HG03045 (cell line): ENCODE measurements at regions not wholly inside any gene's neighbourhood (a gene's known extent, or its start where the extent isn't known, plus 50 kb on each side); places are given as distances from the start of the nearest gene placed in this dataset.
"Not testable (repeated sequence)": the region's sequence is repeated elsewhere in the genome, so short reads cannot be mapped to it uniquely, and the experiment has no call there.

ENCODE experiments used
- ATAC-seq: cut with Tn5 transposase; IDR thresholded peaks from one replicate; pipeline ENCODE4 v1.9.1; 2021; ENCODE audit warnings: mild to moderate bottlenecking, moderate library complexity; ENCODE audit not compliant: unreplicated experiment

DNA sequence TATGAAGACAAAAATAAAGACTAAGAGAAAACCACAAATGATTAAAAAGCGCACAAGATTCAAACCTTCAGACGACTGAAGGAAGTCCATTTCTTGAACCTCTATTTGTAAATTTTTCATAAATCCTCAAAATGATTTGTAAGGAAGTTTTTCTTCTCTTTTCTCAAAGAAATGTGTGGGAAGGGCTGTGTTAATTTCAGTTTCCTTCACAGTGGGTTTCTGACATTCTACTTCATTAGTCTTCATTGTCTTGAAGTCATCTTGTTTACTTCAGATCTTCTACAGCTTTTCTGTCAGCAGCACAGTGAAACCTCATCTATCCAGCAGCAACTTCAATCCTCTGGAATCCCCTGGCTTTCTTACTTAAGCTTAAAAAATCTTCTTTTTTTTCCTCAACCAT, 87.6 kb upstream of the MYLIP start:
- ATAC-seq = no peak

DNA sequence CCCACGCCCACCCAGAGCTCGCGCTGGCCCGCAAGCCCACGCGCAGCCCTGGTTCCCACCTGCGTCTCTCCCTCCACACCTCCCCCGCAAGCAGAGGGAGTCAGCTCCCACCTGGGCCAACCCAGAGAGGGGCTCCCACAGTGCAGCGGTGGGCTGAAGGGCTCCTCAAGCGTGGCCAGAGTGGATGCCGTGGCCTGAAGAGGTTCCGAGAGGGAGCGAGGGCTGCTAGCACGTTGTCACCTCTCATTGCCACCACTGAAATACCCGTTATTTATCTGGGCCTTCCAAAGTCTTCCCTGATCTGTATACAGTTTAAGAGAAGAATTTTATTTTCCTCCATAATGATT, 88.3 kb upstream of the MYLIP start:
- ATAC-seq = no peak

DNA sequence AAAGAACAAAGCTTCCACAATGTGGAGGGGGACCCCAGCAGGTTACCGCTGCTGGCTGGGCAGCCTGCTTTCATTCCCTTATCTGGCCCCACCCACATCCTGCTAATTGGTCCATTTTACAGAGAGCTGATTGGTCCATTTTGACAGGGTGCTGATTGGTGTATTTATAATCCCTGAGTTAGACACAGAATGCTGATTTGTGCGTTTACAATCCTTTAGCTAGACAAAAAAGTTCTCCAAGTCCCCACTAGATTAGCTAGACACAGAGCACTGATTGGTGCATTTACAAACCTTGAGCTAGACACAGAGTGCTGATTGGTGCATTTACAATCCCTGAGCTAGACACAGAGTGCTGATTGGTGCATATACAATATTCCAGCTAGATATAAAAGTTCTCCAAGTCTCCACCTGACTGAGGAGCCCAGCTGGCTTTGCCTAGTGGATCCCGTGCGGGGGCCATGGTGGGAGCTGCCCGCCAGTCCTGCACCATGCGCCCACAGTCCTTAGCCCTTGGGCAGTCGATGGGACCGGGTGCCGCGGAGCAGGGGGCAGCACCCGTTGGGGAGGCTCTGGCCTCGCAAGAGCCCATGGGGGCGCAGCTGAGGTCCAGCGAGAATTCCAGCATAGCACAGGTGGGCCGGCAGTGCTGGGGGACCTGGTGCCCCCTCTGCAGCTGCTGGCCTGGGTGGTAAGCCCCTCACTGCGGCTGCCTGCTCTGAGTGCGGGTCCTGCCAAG, 88.8 kb upstream of the MYLIP start:
- ATAC-seq = not testable (repeated sequence)

DNA sequence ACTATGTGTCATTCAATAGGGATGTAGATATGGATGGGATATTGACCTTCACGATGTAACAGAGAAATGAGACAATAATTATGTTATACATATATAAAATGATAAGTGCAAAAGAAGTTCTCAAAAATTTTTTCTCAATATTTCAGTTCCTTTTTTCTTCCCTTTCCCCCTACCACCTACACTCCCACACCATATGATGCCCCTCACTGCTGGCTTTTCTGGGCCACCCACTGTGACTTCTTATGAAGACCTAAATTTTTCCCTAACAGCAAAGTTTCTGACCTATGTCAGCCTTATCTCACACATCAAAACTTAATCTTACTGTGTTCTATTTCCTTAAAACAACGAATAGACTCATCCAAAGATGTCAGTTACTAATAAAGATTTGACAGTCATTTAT, 89.9 kb upstream of the MYLIP start:
- ATAC-seq = no peak

DNA sequence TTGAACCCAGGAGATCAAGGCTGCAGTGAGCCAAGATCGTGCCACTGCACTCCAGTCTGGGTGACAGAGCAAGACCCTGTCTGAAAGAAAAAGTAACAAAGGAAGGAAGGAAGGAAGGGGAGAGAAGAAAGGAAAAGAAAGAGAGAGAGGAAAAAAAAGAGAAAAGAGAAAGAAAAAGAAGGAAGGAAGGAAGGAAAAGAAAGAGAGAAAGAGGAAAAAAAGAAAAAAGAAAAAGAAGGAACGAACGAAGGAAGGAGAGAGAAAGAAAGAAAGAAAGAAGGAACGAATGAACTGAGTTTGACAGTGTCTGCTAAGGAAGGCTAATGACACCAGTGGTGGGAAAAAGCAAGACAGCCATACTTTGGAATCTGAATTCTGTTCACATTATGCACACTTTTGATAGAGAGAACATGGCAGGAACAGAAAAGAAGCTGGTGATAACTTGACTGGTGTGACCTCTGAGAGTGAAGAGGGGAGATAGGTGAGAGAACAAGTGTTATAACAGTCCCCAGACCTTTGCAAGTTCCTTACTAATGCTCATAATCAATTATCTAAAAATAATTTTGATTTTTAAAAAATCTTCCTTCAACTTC, 93.3 kb upstream of the MYLIP start:
- no peak for ATAC-seq

DNA sequence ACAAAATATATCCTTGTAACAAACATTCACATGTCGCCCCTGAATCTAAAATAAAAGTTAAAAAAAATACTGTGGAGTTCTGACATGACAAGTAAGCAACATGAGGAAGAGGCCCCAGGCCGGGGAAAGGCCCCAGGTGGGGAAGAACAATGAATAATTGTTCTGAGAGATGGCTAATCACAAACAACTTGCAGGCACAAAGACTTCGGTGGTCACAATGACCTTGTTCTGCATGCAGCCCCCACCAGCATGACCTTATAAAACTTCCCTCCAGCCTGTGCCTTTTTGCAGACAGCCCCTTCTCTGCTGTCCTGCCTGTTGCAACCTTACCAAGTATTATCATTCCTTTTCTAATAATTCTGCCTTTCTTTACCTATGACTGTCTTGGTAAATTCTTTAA, 95.7 kb upstream of the MYLIP start:
- no peak for ATAC-seq

DNA sequence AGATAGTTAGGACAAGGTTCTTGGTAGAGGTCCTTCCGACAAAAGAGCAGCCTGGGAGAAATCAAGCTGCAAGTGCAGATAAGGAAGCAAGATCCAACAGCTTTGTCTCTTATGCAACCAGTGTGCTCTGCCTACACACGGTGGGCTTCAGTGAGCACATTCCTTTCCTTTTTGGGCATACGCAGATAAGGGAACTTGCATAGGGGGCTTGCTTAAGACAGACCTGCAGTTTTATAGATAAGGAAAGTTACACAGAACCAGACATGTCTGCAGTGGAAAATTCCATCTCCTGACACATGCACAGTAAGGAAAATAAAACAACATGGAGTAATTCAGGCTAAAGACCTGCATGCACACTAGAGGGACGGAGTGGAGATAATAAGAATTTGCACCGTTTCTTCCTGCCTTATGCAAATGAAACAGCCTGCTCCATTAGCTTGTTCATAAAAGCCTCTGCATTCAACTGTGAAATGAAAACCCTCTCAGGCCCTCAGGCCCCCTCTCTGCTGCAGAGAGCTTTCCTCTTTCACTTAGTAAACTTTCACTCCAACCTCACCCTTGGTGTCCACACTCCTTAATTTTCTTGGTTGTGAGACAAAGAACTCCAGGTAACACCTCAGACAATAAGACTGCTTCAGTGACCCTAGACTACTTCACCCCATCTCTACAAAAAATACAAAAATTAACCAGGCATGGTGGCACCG, 97.5 kb upstream of the MYLIP start:
- ATAC-seq = no peak

GRCh38 chr6:16028966-16029365, 99.9 kb upstream of the MYLIP start:
- ATAC-seq = no peak

GRCh38 chr6:16020259-16020658, 108.6 kb upstream of the MYLIP start:
- no peak for ATAC-seq

DNA sequence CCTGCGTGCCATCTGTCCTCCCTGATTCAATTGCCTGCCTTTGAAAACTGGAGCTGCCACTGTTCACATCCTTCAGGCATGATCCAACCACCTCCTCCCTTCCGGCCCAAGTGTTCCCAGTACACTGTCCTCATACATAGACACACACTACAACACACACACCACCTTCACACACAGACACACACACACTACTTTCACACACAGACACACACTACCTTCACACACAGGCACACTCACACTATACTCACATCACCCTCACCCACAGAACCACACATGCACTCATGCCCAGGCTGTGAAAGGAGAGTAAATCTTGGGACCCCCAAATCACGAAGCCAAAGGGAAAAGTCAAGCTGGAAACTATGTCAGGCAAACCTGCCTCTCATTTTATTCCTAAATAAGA, 109.4 kb upstream of the MYLIP start:
- ATAC-seq = no peak

DNA sequence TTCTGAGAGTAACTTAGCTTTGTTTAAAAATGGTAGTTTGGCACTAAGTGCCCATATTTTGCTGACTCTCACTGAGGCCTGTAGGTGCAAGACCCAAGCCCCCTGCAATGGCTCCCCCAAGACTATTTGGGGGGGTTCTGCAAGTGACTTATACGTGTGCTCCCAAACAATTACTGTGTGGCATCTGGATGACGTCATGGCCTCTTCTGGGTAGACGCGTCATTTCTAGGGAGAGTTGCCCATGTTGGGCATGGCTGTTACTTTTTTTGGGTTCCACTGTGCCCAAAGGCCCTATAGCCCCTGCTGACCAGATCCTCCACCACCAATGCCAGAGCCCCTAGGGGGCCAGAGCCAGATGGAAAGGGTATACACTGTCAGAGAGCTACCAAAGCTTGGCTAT, 110.3 kb upstream of the MYLIP start:
- ATAC-seq = no peak

GRCh38 chr6:16014325-16014724, 114.6 kb upstream of the MYLIP start:
- not testable (repeated sequence) for ATAC-seq

- no peak for ATAC-seq
These were observed 121.7 kb upstream of the MYLIP start for GRCh38 chr6:16007146-16007545.

GRCh38 chr6:16006681-16007080, 122.2 kb upstream of the MYLIP start:
- ATAC-seq = no peak

DNA sequence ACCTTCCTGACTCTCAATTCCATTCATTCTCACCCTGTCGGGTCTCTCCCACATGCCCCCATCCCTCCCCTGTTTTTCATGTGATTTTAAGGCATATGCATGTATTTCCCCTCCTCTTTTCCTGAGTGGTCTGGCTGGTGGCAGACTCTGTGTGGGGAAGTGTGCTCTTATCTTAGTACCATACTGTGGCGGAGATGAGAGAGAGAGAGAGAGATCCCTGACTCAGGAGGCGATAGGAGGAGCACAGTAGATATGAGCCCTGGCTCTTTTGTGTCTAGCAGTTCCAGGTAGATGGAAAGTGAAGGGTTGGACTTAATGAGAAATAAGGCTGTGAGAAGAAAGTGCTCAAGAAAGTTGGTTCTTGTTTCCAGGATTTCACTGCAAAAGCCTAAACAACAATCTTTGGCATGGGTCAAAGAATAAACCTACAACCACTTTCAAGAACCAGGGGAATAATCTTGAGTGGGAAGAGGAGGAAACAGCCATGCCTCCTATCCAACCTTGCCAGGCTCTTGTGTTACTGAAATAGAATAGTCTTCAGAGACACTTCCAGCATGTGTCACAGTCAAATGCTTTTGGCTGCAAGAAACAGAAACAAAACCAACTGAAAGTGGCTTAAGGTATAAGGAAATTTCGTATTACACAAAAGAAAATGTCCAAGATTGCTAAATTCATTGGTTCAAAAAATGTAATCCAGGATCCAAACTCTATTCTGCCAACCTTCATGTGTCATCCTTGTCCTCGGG, 123.8 kb upstream of the MYLIP start:
- ATAC-seq = no peak

- ATAC-seq = no peak
These were observed 125.7 kb upstream of the MYLIP start for GRCh38 chr6:16003197-16003491.

DNA sequence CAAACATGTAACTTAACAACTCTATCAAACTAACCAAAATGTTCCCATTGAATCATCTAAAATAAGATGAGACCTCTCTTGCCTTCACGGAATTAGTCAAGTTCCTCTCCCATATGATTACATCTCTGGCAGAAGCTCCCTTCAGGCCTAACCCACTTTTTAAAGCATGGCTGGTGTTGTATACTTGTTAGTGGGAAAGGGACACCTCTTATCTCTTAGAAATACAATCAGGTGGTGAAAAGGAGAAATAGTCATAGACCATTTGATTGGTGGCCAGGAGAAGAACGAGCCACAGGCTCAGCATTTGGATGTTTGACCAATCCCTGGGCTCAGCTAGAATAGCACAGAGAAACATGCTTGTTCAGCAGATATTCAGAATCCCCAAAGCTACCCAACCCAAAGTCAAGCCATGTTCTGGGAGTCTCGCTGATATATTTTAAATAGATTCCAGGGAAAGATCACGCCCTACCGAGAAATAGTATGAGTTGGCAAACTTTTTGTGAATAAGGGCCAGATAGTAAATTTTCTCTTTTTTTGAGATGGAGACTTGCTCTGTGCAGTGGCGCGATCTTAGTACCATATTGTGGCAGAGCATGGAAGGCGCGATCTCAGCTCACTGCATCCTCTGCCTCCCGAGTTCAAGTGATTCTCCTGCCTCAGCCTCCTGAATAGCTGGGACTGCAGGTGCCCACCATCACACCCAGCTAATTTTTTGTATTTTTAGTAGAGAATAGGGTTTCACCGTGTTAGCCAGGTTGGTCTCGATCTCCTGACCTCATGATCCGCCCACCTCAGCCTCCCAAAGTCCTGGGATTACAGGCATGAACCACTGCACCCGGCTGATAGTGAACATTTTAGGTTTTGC, 126.3 kb upstream of the MYLIP start:
- no peak for ATAC-seq

GRCh38 chr6:16001158-16001557, 127.7 kb upstream of the MYLIP start:
- no peak for ATAC-seq

DNA sequence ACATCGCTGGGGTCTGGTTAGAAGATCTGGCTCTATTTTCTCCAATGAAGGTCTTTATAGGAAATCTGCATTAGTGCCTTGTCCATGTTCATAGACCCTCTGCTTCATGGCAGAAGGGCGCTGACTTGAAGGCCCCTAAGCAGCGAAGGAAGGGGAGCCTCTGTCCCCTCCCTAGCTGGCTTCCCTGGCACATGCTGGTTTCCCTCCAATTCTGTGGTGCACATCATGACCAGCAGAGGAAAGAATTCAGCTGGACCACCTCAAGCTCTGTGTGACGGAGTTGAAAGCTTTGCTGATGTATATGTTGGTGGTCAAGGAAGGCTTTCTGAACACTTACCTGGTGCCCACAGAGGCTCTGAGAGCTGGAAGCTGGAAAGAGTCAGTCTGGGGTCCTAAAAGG, 129.7 kb upstream of the MYLIP start:
- no peak for ATAC-seq

GRCh38 chr6:15997586-15998388, 131.1 kb upstream of the MYLIP start:
- no peak for ATAC-seq
